ENCODE measurements at regions not wholly inside any gene's neighbourhood (a gene's known extent, or its start where the extent isn't known, plus 50 kb on each side); places are given as distances from the start of the nearest gene placed in this dataset.
A peak's percentile ranks its signal among the peaks of the same experiment; 100 is the strongest.

GRCh38 chr20:4524792-4525191, 161.5 kb upstream of the PRNP start:
- Histone ChIP-seq H3K4me3 (no peak overlapping the region), H3K9me3 (no peaks in the 10 kb centered on the region), H3K27ac (no peak overlapping the region), H3K36me3 (replicated peaks in 1 of 2; ENCODE audit: insufficient read depth in 1 of 2, low read depth in 2 of 2) (no peaks in the 10 kb centered on the region), H3K4me1 (no peaks in the 10 kb centered on the region), H3K27me3 (no peaks in the 10 kb centered on the region)
- TF ChIP-seq CTCF (IDR thresholded peaks at IDR 0.05) (no peak), POLR2A (IDR thresholded peaks at IDR 0.05) (no peak)
- DNase-seq: no peak
- intact Hi-C loops (cut with DNase I): no loop called here
- 68 to 81% methylated on average over 1 of the region's 1 CpG for WGBS, 2 donors
- no peak for ATAC-seq

GRCh38 chr20:4524307-4524706, 161.9 kb upstream of the PRNP start:
- no peaks in the 10 kb centered on the region for H3K36me3 ChIP-seq (replicated peaks in 1 of 2; ENCODE audit: insufficient read depth in 1 of 2, low read depth in 2 of 2)
- TF ChIP-seq POLR2A (IDR thresholded peaks at IDR 0.05) (no peak), CTCF (IDR thresholded peaks at IDR 0.05) (no peak)
- no peaks in the 10 kb centered on the region for H3K9me3 ChIP-seq
- DNase-seq (no peak), ATAC-seq (no peak)
- 80 to 87% methylated on average over 3 of the region's 3 CpGs for WGBS, 2 donors
- intact Hi-C loops (cut with DNase I): no loop called here
- H3K27ac ChIP-seq: no peak overlapping the region
- no peaks in the 10 kb centered on the region for H3K4me1 ChIP-seq
- no peak overlapping the region for H3K4me3 ChIP-seq
- no peaks in the 10 kb centered on the region for H3K27me3 ChIP-seq

GRCh38 chr20:4522310-4522709, 163.9 kb upstream of the PRNP start:
- Histone ChIP-seq H3K4me3 (no peak overlapping the region), H3K27ac (no peak overlapping the region), H3K27me3 (no peaks in the 10 kb centered on the region), H3K9me3 (no peaks in the 10 kb centered on the region), H3K36me3 (replicated peaks in 1 of 2; ENCODE audit: insufficient read depth in 1 of 2, low read depth in 2 of 2) (no peaks in the 10 kb centered on the region), H3K4me1 (no peaks in the 10 kb centered on the region)
- ATAC-seq: no peak
- intact Hi-C loops (cut with DNase I): no loop called here
- no peak for TF ChIP-seq CTCF (IDR thresholded peaks at IDR 0.05)
- no peak for TF ChIP-seq POLR2A (IDR thresholded peaks at IDR 0.05)
- WGBS, 2 donors: 81 to 86% methylated on average over 8 of the region's 8 CpGs
- no peak for DNase-seq

GRCh38 chr20:4521170-4521968, 164.9 kb upstream of the PRNP start:
- H3K4me1 ChIP-seq: no peaks in the 10 kb centered on the region
- WGBS, 2 donors: 49 to 64% methylated on average over 7 to 16 of the region's 16 CpGs
- ATAC-seq (no peak), DNase-seq (no peak)
- H3K27ac ChIP-seq: no peak overlapping the region
- intact Hi-C loops (cut with DNase I): no loop called here
- H3K36me3 ChIP-seq (replicated peaks in 1 of 2; ENCODE audit: insufficient read depth in 1 of 2, low read depth in 2 of 2): no peaks in the 10 kb centered on the region
- H3K4me3 ChIP-seq: no peak overlapping the region
- H3K9me3 ChIP-seq: no peaks in the 10 kb centered on the region
- TF ChIP-seq POLR2A (IDR thresholded peaks at IDR 0.05) (no peak), CTCF (IDR thresholded peaks at IDR 0.05) (no peak)
- H3K27me3 ChIP-seq: no peaks in the 10 kb centered on the region

- H3K36me3 ChIP-seq (replicated peaks in 1 of 2; ENCODE audit: insufficient read depth in 1 of 2, low read depth in 2 of 2): no peaks in the 10 kb centered on the region
Observed at GRCh38 chr20:4519534-4519933, 166.7 kb upstream of the PRNP start.

More at GRCh38 chr20:4519534-4519933, 166.7 kb upstream of the PRNP start:
- Histone ChIP-seq H3K4me1 (no peaks in the 10 kb centered on the region), H3K27me3 (no peaks in the 10 kb centered on the region), H3K27ac (no peak overlapping the region), H3K9me3 (no peaks in the 10 kb centered on the region), H3K4me3 (no peak overlapping the region)
- intact Hi-C loops (cut with DNase I): no loop called here
- no peak for DNase-seq
- 0 to 6% methylated on average over 1 to 2 of the region's 2 CpGs for WGBS, 2 donors
- TF ChIP-seq POLR2A (IDR thresholded peaks at IDR 0.05): no peak
- peak in 1 of 7 experiments; percentile 17 for TF ChIP-seq CTCF (IDR thresholded peaks at IDR 0.05)
- ATAC-seq: no peak
